CD4-positive, alpha-beta T cell treated with Interleukin-10 for 1 hour (primary cell): ENCODE measurements at regions not wholly inside any gene's neighbourhood (a gene's known extent, or its start where the extent isn't known, plus 50 kb on each side); places are given as distances from the start of the nearest gene placed in this dataset.

Experiments
- DNase-seq: peaks from one replicate; pipeline ENCODE4 v3.0.0-alpha.2; 2020

- DNase-seq, result no peak
These were observed 140.8 kb upstream of the RBMS1 start for GRCh38 chr2:160634436-160634835.

DNA sequence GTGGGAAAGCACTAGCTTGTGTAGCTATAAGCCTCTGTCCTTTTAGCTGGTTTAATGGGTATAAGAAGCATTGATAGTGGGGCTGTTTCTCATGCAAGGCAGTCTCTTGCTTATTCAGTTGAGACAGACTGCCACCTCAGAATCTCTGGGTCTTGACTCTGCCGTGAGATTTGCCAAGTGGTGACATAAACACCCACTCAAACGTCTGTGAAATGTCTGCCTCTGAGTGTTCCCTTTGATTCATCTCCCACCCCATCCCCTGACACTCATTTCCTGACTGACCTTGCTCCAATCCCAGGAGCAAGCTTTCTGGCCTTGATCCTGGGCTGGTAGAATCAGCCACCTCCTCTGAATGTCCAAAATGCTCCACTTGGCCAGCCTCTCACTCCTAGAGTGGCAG lies 141.9 kb upstream of the RBMS1 start:
- DNase-seq, result no peak

- DNase-seq, result no peak
These were observed 145.9 kb upstream of the RBMS1 start for GRCh38 chr2:160639472-160639871.

DNA sequence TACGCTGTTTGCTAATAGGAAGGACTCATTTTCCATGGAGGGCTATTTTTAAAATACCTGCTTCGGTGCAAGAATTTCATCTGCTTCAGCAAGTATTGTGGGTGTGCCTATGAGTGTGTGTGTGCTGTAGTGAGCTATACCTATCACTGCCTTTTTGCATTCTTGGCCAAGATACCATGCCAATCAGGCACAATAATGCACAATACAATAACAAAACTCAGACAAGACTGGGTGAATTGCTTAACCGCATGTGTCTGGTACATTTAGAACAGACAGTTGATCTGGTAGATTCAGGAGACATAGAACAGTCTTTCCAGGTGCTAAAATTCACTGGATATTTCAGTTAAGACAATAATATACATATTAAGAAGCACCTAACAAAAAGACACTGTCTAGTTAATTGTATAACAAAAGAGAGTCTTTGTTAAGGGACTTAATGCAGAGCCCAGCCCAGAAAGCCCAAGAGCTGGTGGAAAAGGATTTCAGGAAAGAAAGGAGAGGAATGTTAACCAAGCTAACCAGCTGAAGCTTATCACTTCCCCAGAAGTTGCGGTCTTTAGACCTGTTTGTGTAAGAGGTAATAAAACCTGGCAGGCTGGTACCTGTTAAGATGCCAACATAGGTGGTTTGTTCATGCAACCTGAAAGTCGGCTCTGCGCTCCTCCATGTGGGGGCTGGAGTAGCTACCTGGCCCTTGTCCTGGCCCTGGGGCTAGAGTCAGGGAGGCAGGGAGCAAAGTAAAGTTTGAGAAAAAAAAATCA lies 153.3 kb upstream of the RBMS1 start:
- DNase-seq, result no peak

- DNase-seq, result no peak
These were observed 154.5 kb upstream of the RBMS1 start for GRCh38 chr2:160647967-160648685.

DNA sequence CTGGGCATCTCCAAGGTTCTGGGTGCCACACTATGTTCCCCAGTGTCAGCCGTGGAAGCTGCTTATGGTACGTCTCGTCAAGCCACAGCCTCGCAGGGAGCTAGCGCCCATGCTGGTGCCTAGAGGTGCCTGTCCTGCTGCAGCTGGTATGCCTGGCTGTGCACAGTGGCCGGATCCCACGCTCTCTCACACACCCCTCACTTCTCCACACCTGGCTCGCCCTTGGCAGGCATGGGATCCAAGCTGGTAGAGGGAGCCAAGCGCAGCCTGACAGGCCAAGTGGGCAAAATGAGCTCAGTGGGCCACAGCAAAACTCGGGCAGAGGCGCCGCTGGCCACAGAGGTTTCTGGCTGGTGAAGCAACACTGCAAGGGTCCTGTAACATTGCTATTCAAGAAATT lies 156.1 kb upstream of the RBMS1 start:
- DNase-seq, result no peak

DNA sequence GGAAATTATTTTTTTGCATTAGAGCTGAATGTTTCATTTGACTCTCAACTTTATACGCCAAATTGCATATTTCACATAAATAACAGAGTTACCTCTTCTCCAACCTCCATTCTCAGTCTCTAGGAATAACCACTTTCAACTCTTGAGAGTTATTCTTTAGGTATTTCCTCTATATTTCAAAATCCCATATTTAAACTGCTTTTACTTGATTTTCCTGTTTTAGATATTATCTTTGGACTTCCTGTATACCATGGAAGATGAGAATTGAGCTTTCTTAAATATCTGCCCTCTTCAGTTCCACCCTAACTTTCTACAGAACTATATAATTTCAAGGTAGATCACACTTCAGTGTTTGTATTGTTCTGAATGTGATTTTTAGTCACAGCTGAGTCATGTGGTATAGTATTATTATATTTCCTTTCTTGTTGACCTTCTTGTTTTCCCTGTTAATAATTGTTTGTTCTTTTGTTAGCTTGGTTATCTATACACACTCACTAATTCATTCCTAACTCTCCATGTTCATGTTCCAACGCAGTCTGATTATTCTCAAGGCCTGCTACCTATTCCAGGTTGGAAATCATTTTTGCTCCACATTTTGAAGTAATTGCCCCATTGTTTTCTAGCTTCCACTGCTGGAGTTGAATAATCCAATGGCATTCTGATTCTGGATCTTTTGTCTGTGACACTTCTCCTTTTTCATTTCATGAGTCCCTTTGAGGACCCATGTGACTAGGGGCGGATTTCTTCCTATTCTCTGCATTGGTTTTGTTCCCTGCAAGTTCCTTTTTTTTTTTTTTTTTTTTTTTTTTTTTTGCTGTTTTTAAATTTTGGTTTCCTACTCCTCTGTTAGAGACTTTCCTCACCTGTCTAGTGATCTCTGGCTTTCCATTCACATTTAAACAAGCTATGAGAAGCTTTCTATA lies 156.8 kb upstream of the RBMS1 start:
- DNase-seq, result no peak

- no peak for DNase-seq
These were observed 158.0 kb upstream of the RBMS1 start for GRCh38 chr2:160651416-160652200.

DNA sequence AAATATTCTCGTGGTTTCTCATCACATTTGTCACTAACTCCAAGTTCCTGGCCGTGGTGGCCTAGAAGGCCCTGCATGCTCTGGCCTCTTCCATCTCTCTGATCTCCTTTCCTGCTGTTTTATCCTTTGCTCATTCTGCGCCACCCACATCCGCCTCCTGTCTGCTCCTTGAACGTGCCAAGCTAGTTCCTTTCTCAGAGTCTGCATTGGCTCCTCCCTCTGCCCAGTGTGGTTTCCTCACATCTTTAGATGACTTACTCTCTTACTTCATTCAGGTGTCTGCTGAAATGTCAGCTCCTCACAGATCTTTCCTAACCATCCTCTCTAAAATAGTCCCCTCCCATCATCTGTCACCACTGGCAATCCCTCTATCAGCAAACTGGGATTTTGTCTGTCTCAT lies 158.6 kb upstream of the RBMS1 start:
- DNase-seq, result peak; percentile 65

GRCh38 chr2:160657196-160657595 lies 163.6 kb upstream of the RBMS1 start:
- no peak for DNase-seq

DNA sequence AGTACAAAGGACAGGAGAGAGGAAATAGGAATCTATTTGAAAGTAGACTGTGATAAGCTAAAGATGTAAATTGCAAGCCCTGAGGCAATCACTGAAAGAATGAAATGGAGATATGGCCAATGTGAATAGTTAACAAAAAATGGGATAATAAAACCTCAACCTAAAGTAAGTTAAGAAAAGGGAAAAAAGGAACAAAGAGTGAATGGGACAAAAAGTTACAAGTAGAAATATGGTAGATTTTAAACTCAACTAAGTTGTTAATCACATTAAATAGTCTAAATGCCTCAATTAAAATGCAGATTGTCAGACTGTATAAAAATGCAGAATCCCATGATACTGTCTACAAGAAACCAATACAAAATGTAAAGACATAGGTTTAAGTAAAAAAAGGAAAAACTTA lies 165.2 kb upstream of the RBMS1 start:
- DNase-seq, result no peak

DNA sequence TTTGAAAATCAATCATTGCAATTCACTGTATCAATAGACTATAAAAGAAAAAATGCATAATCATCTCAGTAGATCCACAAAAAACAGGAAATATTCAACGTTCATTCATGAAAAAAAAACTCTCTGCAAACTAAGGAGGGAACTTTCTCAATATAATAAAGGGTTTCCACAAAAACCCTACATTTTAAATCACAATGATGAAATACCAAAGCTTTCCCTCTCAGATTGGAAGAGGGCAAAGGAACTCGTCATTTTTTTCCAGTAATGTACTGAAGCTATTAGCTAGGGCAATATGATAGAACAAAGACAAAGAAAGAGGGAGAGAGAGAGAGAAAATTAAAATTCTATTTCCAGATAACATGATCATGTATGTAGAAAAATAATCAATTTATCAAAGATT lies 167.1 kb upstream of the RBMS1 start:
- DNase-seq, result no peak

DNA sequence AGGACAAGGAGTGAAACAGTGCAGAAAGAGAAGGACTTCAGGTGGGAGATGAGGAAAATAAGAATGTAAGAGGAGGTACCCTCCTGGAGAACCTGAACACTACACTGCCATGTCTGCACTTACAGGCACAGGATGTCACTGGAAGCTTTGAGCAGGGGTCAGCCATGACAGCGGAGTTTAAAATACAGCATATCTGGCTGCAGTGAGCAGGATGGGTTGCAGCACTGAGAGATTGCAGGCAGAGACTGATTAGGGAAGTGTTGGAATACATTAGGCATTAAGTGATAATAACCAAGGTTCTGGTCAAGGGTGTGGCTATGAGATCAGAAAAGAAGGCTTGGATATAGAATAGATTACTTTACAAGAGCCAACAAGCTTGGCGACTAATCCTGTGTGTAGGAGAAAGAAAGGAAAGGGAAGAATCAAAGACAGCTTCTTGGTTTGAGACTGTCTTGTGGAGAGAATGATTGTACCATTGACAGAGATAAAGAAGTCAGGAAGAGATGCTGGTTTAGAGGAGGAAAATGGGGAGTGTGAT lies 171.1 kb upstream of the RBMS1 start:
- DNase-seq, result no peak

DNA sequence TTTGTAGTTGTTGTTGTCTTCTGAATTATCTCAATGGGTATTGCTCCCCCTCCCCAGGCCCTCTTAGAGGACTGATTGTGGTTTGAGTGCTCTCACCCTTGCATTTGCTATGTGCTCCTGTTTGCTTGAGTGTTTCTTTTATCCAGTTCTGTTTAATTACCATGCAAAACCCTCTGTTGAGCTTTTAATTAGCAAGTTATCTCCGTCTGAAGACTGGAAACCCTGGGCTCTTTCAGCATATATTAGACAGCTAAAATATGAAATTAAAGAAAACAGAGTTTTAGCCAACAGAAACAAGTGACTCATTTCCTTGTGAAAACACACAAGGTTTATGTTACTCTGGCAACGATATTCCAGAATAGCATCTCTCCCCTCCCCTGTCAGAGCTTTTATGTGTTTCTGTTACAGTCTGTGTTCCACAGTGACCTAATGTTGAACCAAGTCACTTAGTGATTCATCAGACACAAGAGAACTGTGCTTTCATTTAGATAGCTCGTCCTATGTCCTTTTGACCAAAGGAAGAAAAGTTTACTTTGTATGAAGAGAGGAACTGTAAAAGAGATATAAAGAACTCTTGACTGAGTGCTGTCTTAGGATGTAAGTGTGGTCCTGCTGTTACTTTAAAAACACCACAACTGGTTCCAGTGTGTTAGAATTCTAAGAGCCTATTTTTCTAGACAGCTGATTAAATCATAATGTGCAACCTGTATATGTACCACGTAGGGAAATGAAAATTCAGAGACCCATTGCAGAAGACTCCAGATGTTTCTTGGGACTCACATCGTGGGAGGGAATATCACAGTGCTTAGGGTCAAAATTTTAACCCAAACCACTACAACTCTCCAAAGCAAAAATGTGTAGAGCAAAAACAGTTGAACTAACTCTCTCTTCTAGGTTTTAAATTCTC lies 172.8 kb upstream of the RBMS1 start:
- peak; percentile 23 for DNase-seq

DNA sequence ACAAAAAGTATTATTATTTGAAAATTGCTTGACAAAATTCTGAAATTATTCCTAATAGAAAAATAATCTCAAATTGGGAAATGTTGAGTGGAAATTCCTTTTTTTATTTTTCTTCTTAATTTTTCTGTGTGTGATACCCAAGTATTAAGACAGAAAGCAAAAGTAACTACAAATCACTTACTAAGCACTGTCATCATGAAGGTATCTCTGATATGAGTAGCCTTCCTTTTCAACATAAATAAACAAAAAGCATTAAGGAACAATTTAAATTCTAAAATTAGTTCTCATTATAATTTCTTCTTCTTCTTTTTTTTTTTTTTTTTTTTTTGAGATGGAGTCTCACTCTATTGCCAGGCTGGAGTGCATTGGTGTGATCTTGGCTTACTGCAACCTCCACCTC lies 174.2 kb upstream of the RBMS1 start:
- DNase-seq, result no peak

GRCh38 chr2:160670618-160671017 lies 177.0 kb upstream of the RBMS1 start:
- no peak for DNase-seq

DNA sequence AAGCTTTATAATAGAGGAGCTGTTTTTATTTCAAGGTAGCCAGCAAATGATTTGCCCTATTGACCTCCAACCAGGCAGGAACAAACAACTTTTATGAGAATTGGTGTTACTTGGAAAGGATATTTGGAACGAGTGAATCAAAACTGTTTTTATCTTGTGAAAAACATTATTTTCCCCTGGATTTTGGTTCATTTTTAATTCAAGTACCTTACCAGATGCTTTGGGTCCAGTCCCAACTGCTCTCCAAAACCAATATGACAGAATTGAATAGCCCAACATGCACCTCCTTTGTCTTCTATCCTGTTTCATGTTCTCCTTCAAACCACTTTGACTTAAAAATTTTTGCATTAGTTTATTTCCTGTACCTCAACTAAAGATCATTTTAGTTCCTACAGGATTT lies 178.6 kb upstream of the RBMS1 start:
- no peak for DNase-seq

- no peak for DNase-seq
These were observed 180.6 kb upstream of the RBMS1 start for GRCh38 chr2:160674146-160674750.

DNA sequence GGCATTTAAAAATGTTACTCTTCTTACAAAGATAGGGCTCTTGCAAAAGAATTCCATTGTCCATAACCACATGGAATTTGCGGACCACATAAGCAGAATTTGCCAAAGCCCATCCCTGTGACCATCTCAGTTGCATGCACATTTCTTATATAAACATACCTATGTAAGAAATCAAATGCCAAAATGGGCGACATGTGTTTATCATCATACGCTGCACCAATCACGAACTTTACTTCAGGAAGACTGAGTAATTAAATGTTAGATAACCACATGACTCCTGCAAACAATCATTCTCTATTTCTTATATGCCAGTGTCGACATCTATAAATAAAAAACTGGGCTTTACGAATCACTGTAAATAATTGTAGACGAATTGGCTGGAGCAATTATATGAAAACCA lies 186.1 kb upstream of the RBMS1 start:
- no peak for DNase-seq

DNA sequence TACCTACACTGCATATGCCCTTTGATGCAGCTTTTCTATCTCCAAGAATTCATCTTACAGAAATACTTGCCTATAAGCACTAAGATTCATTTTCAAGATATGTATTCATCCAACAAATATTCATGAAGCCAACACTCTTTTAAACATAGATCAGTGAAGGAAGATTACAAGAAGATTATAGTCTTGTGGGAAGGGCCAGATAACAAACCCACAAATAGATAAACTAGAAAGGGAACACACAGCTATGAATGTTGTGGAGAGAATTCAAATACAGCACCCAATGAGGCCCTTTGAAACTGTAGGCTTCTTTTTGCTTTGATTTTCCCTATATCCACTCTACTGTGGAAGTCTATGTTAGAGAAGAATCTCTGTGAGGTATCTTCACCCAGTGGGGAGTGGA lies 186.7 kb upstream of the RBMS1 start:
- no peak for DNase-seq

DNA sequence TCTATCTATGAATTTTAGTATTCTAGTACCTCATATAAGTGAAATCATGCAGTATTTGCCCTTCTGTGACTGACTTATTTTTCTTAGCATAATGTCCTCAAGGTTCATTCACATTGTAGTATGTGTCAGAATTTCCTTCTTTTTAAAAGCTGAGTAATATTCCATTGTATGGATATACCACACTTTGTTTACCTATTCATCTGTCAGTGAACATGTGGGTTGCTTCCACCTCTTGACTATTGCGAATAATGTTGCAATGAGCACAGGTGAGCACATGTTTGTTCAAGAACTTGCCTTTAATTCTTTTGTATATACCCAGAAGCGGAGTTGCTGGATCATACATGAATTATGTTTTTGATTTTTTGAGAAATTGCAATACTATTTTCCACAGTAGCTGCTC lies 187.4 kb upstream of the RBMS1 start:
- no peak for DNase-seq
